ENCODE measurements at regions not wholly inside any gene's neighbourhood (a gene's known extent, or its start where the extent isn't known, plus 50 kb on each side); places are given as distances from the start of the nearest gene placed in this dataset.

- TF ChIP-seq CTCF (IDR thresholded peaks at IDR 0.05) = no peak
- TF ChIP-seq POLR2A (IDR thresholded peaks at IDR 0.05) = no peak
Measured at GRCh38 chr18:60838677-60839076, 466.1 kb upstream of the MC4R start.

All from body of pancreas (tissue), 4 donors.